Nephron (organoid): ENCODE measurements at regions not wholly inside any gene's neighbourhood (a gene's known extent, or its start where the extent isn't known, plus 50 kb on each side); places are given as distances from the start of the nearest gene placed in this dataset.
"Not testable (repeated sequence)": the region's sequence is repeated elsewhere in the genome, so short reads cannot be mapped to it uniquely, and the experiment has no call there.

ENCODE experiments used
- H3K27ac Mint-ChIP-seq, 3 experiments: 2 replicates each; pipeline ENCODE4 v1.8.0; 2020; ENCODE audit warnings: mixed read lengths in 3 of 3, mild to moderate bottlenecking in 2 of 3, moderate library complexity in 1 of 3
- H3K27me3 Mint-ChIP-seq: 2 replicates; pipeline ENCODE4 v1.8.0; 2021; ENCODE audit warnings: low read depth, mild to moderate bottlenecking, moderate library complexity, mixed read lengths
- H3K36me3 Mint-ChIP-seq: 2 replicates; pipeline ENCODE4 v1.8.0; 2020; ENCODE audit warnings: low read depth, mixed read lengths
- H3K4me1 Mint-ChIP-seq: 2 replicates; pipeline ENCODE4 v1.8.0; 2020; ENCODE audit warnings: mixed read lengths
- H3K4me3 Mint-ChIP-seq, 3 experiments: 2 replicates each; pipeline ENCODE4 v1.8.0; 2020; ENCODE audit warnings: mild to moderate bottlenecking in 3 of 3, mixed read lengths in 3 of 3, moderate library complexity in 2 of 3
- H3K9me3 Mint-ChIP-seq: 2 replicates; pipeline ENCODE4 v1.8.0; 2020; ENCODE audit warnings: mixed read lengths
- CTCF ChIP-seq, 3 experiments: fragments of 200-600 bp; sonication (generic); IDR thresholded peaks; one replicate each; pipeline ENCODE4 v1.5.0; 2021; ENCODE audit warnings: antibody characterized with exemption in 3 of 3; ENCODE audit not compliant: unreplicated experiment in 3 of 3

- H3K4me1 Mint-ChIP-seq = peaks cover 7% of the 10 kb centered on the region
These were observed 455.7 kb downstream of the RAB38 start for GRCh38 chr11:87719326-87720073.

DNA sequence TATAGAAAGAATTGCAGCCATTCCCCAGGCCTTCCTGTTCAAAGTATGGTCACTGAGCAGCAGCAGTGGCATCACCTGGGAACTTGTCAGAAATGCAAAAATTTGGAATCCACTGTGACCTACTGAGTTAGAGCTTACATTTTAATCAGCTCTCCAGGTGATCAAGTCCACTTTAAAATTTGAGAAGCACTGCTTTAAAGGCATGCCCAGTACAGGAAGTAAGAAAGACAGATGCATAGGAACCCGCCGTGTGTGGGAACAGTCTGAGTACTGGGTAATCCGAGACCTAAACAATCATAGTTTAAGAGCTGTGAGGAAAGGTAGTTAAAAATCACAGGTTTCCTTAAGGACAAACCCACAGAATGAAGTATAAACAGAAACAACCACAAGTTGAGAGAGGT lies 462.4 kb downstream of the RAB38 start:
- peaks cover 2% of the 10 kb centered on the region for H3K9me3 Mint-ChIP-seq
- H3K36me3 Mint-ChIP-seq = no peaks in the 10 kb centered on the region
- H3K27ac Mint-ChIP-seq = peak overlapping the region in 2 of 3 experiments; percentile 9 to 61
- peaks cover 14% of the 10 kb centered on the region for H3K4me1 Mint-ChIP-seq
- H3K27me3 Mint-ChIP-seq = no peaks in the 10 kb centered on the region
- no peak for TF ChIP-seq CTCF (IDR thresholded peaks at IDR 0.05; ENCODE audit: unreplicated experiment in 3 of 3)
- no peak overlapping the region for H3K4me3 Mint-ChIP-seq

More at GRCh38 chr11:87719326-87720073, 455.7 kb downstream of the RAB38 start:
- H3K9me3 Mint-ChIP-seq = no peaks in the 10 kb centered on the region
- TF ChIP-seq CTCF (IDR thresholded peaks at IDR 0.05; ENCODE audit: unreplicated experiment in 3 of 3) = no peak
- no peaks in the 10 kb centered on the region for H3K36me3 Mint-ChIP-seq
- H3K4me3 Mint-ChIP-seq = no peak overlapping the region
- H3K27ac Mint-ChIP-seq = peak overlapping the region; percentile 16 to 88 (median 58)
- no peaks in the 10 kb centered on the region for H3K27me3 Mint-ChIP-seq

DNA sequence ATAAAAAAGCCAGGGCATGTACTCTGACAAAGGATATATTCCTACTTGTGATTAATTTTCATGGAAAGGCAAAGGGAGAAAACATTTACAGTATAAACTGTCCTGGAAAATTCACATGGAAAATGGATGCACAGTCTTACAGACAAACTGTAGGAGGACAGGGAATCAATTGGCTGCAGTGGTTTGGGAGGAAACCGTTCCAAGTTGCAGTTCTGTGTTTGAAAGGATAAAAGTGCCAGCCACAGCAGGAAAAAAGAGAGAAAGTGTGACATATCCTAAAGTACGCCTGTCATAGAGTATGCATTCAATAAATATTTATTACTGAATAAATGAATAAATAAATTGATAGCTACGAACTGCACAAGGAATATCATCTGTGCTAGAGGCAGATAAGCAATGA lies 462.9 kb downstream of the RAB38 start:
- peak overlapping the region in 1 of 3 experiments; percentile 61 for H3K27ac Mint-ChIP-seq
- H3K27me3 Mint-ChIP-seq = no peaks in the 10 kb centered on the region
- TF ChIP-seq CTCF (IDR thresholded peaks at IDR 0.05; ENCODE audit: unreplicated experiment in 3 of 3) = no peak
- no peaks in the 10 kb centered on the region for H3K36me3 Mint-ChIP-seq
- H3K4me1 Mint-ChIP-seq = peaks cover 14% of the 10 kb centered on the region
- peaks cover 2% of the 10 kb centered on the region for H3K9me3 Mint-ChIP-seq
- H3K4me3 Mint-ChIP-seq = no peak overlapping the region

DNA sequence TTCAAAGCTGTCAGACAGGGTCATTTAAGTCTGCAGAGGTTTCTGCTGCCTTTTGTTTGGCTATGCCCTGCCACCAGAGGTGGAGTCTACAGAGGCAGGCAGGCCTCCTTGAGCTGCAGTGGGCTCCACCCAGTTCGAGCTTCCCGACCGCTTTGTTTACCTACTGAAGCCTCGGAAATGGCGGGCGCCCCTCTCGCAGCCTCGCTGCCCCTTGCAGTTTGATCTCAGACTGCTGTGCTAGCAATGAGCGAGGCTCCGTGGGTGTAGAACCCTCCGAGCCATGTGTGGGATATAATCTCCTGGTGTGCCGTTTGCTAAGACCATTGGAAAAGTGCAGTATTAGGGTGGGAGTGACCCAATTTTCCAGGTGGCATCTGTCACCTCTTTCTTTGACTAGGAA lies 471.7 kb downstream of the RAB38 start:
- peaks cover 38% of the 10 kb centered on the region for H3K9me3 Mint-ChIP-seq
- H3K36me3 Mint-ChIP-seq, H3K27me3 Mint-ChIP-seq, H3K4me3 Mint-ChIP-seq, H3K4me1 Mint-ChIP-seq, H3K27ac Mint-ChIP-seq: not testable (repeated sequence)

DNA sequence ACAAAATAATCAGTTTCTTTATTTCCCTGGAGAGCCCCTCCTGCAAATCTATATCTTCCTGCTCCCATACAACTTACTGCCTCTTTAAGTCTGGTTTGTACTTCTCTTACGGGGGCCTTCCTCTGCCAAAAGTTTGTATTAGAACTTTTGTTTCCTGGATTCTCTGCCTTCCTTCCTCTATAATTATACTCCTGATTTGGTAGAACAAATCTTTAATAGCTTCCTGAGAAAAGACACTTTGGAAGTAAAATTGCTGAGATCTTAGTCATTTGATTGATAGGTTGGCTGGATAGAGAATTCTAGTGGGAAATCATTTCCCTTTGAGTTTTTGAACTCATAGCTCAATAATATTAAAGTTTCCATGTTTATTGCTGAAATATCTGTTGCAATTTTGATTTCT lies 499.2 kb downstream of the RAB38 start:
- H3K4me1 Mint-ChIP-seq = peaks cover 7% of the 10 kb centered on the region
- no peaks in the 10 kb centered on the region for H3K27me3 Mint-ChIP-seq
- H3K36me3 Mint-ChIP-seq = no peaks in the 10 kb centered on the region
- TF ChIP-seq CTCF (IDR thresholded peaks at IDR 0.05; ENCODE audit: unreplicated experiment in 3 of 3) = no peak
- H3K4me3 Mint-ChIP-seq = no peak overlapping the region
- H3K9me3 Mint-ChIP-seq = no peaks in the 10 kb centered on the region
- no peak overlapping the region for H3K27ac Mint-ChIP-seq

GRCh38 chr11:87666730-87667129 lies 508.5 kb downstream of the RAB38 start:
- no peak overlapping the region for H3K4me3 Mint-ChIP-seq
- no peaks in the 10 kb centered on the region for H3K36me3 Mint-ChIP-seq
- H3K4me1 Mint-ChIP-seq = peaks cover 16% of the 10 kb centered on the region
- H3K9me3 Mint-ChIP-seq = no peaks in the 10 kb centered on the region
- no peaks in the 10 kb centered on the region for H3K27me3 Mint-ChIP-seq
- no peak for TF ChIP-seq CTCF (IDR thresholded peaks at IDR 0.05; ENCODE audit: unreplicated experiment in 3 of 3)
- H3K27ac Mint-ChIP-seq = no peak overlapping the region
